ENCODE measurements at regions not wholly inside any gene's neighbourhood (a gene's known extent, or its start where the extent isn't known, plus 50 kb on each side); places are given as distances from the start of the nearest gene placed in this dataset.

DNA sequence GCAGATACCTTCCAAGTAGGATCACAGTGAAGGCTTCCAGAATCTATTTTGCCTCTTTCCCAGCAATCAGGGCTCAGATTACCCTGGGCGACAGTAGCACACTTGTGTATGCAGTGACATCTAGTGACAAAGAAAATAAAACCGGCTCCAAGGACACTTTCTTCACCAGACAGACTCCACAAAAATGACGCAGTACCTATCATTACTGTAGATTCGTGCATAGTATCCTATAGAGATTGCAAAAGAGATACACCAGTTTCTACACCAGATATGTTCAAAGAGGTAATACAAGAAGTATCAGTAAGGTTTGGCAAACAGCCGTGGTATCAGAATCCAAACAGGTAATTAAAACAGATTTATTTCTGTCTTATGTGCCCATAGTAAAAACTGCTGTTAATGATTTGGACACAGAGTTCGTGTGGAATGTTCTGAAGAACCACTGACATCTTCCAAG lies 600.4 kb upstream of the JAG1 start:
- Histone ChIP-seq H3K36me3 (ENCODE audit: control insufficient read depth in 1 of 2, insufficient read depth in 2 of 2, low read length in 2 of 2) (no peaks in the 10 kb centered on the region), H4K20me1 (ENCODE audit: insufficient read depth) (no peaks in the 10 kb centered on the region), H3K27ac (ENCODE audit: low read depth, low read length) (no peak overlapping the region), H3K4me3 (replicated peaks in 1 of 2; ENCODE audit: low read depth in 1 of 2, low read length in 2 of 2) (no peak overlapping the region), H3K27me3 (ENCODE audit: insufficient read depth, low read length) (no peaks in the 10 kb centered on the region), H3K9ac (ENCODE audit: low read length) (no peak overlapping the region), H3K4me1 (ENCODE audit: control insufficient read depth in 1 of 2, insufficient read depth in 2 of 2, low read length in 2 of 2) (peaks cover 11 to 19% of the 10 kb centered on the region in 2 experiments; a peak in 2 of 4 replicates), H3K9me3 (ENCODE audit: control insufficient read depth in 1 of 2, insufficient read depth in 1 of 2, low read depth in 1 of 2, low read length in 2 of 2) (no peaks in the 10 kb centered on the region), H3K79me2 (ENCODE audit: insufficient read depth, low read length) (no peaks in the 10 kb centered on the region), H3K4me2 (ENCODE audit: low read length) (no peak overlapping the region), H3K9me2 (ENCODE audit: insufficient read depth) (no peaks in the 10 kb centered on the region), H2AFZ (ENCODE audit: low read depth, low read length, poor library complexity, severe bottlenecking) (no peak overlapping the region)
- no TSS peak for BruUV-seq (replicated peaks)
- ChIA-PET POLR2A (no interaction called here), RAD21 (ENCODE audit: low non-redundant PET in 1 of 2, low total read pairs in 2 of 2, uncharacterized antibody in 2 of 2, unreplicated experiment in 2 of 2) (no interaction called here), CTCF (interaction anchor here (1.0 kb wide), 1 partner anchor 1656 kb away, joined by 3 read pairs; no protein-coding TSS in a partner anchor)
- intact Hi-C loops (cut with micrococcal nuclease): loop anchor here (1.0 to 10.0 kb wide), 7 partner anchors 177 to 1657 kb away; partner anchors contain the start of genes MKKS and SLX4IP
- ATAC-seq (peak; percentile 94), DNase-seq (ENCODE audit: low read depth, low spot score) (peak; percentile 52)
- no peak for TF ChIP-seq CEBPB (IDR thresholded peaks at IDR 0.05; ENCODE audit: low read depth)
- peak; percentile 51 to 78 (median 62); a peak in 5 of 6 replicates for TF ChIP-seq CTCF (IDR thresholded peaks at IDR 0.05 in 2 of 3, conservative IDR thresholded peaks at IDR 0.05 in 1 of 3; ENCODE audit: borderline replicate concordance in 1 of 3, insufficient read depth in 1 of 3, low read depth in 2 of 3, low read length in 2 of 3)
- peak; percentile 93 for TF ChIP-seq RAD21 (IDR thresholded peaks at IDR 0.05; ENCODE audit: low read depth)
- no peak for TF ChIP-seq TCF7L2 (IDR thresholded peaks at IDR 0.05; ENCODE audit: borderline replicate concordance, extremely low read depth, insufficient read depth, insufficient read length)
- TF ChIP-seq ELF1 (IDR thresholded peaks at IDR 0.05; ENCODE audit: borderline replicate concordance, low read depth): no peak
- TF ChIP-seq EZH2 (IDR thresholded peaks at IDR 0.05): no peak
- no peak for TF ChIP-seq FOSL1 (IDR thresholded peaks at IDR 0.05; ENCODE audit: low read depth)

DNA sequence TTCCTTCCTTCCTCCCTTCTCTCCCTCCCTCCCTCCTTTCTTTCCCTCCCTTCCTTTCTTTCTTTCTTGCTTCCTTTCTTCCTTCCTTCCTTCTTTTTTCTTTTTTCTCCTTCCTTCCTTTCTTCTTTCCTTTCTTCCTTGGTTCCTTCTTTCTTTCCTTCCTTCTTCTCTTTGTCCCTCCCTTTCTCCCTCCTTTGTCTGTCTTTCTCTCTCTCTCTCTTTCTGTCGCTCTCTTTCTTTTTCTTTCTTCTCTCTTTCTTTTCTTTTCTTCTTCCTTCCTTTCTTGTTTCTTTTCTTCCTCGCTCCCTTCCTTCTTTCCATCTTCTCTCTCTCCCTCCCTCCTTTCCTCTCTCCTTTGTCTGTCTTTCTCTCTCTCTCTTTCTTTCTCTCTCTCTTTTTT lies 601.9 kb upstream of the JAG1 start:
- Histone ChIP-seq H3K27ac (ENCODE audit: low read depth, low read length) (no peak overlapping the region), H3K9me3 (ENCODE audit: control insufficient read depth in 1 of 2, insufficient read depth in 1 of 2, low read depth in 1 of 2, low read length in 2 of 2) (no peaks in the 10 kb centered on the region), H2AFZ (ENCODE audit: low read depth, low read length, poor library complexity, severe bottlenecking) (no peak overlapping the region), H3K27me3 (ENCODE audit: insufficient read depth, low read length) (no peaks in the 10 kb centered on the region), H4K20me1 (ENCODE audit: insufficient read depth) (no peaks in the 10 kb centered on the region), H3K4me1 (ENCODE audit: control insufficient read depth in 1 of 2, insufficient read depth in 2 of 2, low read length in 2 of 2) (peaks cover 8 to 12% of the 10 kb centered on the region in 2 experiments; a peak in 2 of 4 replicates), H3K4me2 (ENCODE audit: low read length) (no peak overlapping the region), H3K9me2 (ENCODE audit: insufficient read depth) (no peaks in the 10 kb centered on the region), H3K36me3 (ENCODE audit: control insufficient read depth in 1 of 2, insufficient read depth in 2 of 2, low read length in 2 of 2) (no peaks in the 10 kb centered on the region), H3K9ac (ENCODE audit: low read length) (no peak overlapping the region), H3K79me2 (ENCODE audit: insufficient read depth, low read length) (no peaks in the 10 kb centered on the region), H3K4me3 (replicated peaks in 1 of 2; ENCODE audit: low read depth in 1 of 2, low read length in 2 of 2) (no peak overlapping the region)
- DNase-seq (ENCODE audit: low read depth, low spot score): no peak
- ATAC-seq: no peak
- POLR2A ChIA-PET: no interaction called here
- no TSS peak for BruUV-seq (replicated peaks)
- intact Hi-C loops (cut with micrococcal nuclease): loop anchor here (2.0 to 10.0 kb wide), 3 partner anchors 601 to 841 kb away; partner anchors contain the start of genes MKKS and SLX4IP
- RAD21 ChIA-PET (ENCODE audit: low non-redundant PET in 1 of 2, low total read pairs in 2 of 2, uncharacterized antibody in 2 of 2, unreplicated experiment in 2 of 2): no interaction called here
- CTCF ChIA-PET: no interaction called here
- TF ChIP-seq POLR2AphosphoS5 (IDR thresholded peaks at IDR 0.05; ENCODE audit: low read depth, low read length) (no peak), YY1 (IDR thresholded peaks at IDR 0.05; ENCODE audit: extremely low read depth, insufficient replicate concordance, low read depth, low read length) (no peak), SIN3A (IDR thresholded peaks at IDR 0.05; ENCODE audit: low read depth) (no peak), MAX (IDR thresholded peaks at IDR 0.05) (no peak), SRF (IDR thresholded peaks at IDR 0.05; ENCODE audit: low read depth) (no peak), ZNF274 (IDR thresholded peaks at IDR 0.05; ENCODE audit: low read depth, low read length) (no peak), SP1 (IDR thresholded peaks at IDR 0.05; ENCODE audit: low read depth) (no peak), EZH2 (IDR thresholded peaks at IDR 0.05) (no peak), RAD21 (IDR thresholded peaks at IDR 0.05; ENCODE audit: low read depth) (no peak), ELF1 (IDR thresholded peaks at IDR 0.05; ENCODE audit: borderline replicate concordance, low read depth) (no peak)
- TF ChIP-seq, protein P1, sequence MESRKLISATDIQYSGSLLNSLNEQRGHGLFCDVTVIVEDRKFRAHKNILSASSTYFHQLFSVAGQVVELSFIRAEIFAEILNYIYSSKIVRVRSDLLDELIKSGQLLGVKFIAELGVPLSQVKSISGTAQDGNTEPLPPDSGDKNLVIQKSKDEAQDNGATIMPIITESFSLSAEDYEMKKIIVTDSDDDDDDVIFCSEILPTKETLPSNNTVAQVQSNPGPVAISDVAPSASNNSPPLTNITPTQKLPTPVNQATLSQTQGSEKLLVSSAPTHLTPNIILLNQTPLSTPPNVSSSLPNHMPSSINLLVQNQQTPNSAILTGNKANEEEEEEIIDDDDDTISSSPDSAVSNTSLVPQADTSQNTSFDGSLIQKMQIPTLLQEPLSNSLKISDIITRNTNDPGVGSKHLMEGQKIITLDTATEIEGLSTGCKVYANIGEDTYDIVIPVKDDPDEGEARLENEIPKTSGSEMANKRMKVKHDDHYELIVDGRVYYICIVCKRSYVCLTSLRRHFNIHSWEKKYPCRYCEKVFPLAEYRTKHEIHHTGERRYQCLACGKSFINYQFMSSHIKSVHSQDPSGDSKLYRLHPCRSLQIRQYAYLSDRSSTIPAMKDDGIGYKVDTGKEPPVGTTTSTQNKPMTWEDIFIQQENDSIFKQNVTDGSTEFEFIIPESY (IDR thresholded peaks at IDR 0.05; ENCODE audit: extremely low read depth, insufficient replicate concordance, low read length): no peak
